ENCODE measurements at regions not wholly inside any gene's neighbourhood (a gene's known extent, or its start where the extent isn't known, plus 50 kb on each side); places are given as distances from the start of the nearest gene placed in this dataset.

GRCh38 chr4:102420563-102421398 is 75.5 kb upstream of the SLC39A8 start:
- no peak for TF ChIP-seq POLR2A (IDR thresholded peaks at IDR 0.05; ENCODE audit: low read depth, low read length)
- TF ChIP-seq POLR2AphosphoS5 (IDR thresholded peaks at IDR 0.05; ENCODE audit: low read depth, low read length): no peak
- no peak for TF ChIP-seq SPI1 (IDR thresholded peaks at IDR 0.05; ENCODE audit: low read depth, low read length)
- no peak for TF ChIP-seq TAF1 (IDR thresholded peaks at IDR 0.05; ENCODE audit: low read depth, low read length)
- no peak for TF ChIP-seq PAX5 (IDR thresholded peaks at IDR 0.05; ENCODE audit: insufficient read depth, low read length, severe bottlenecking)
